ENCODE measurements at regions not wholly inside any gene's neighbourhood (a gene's known extent, or its start where the extent isn't known, plus 50 kb on each side); places are given as distances from the start of the nearest gene placed in this dataset.

DNA sequence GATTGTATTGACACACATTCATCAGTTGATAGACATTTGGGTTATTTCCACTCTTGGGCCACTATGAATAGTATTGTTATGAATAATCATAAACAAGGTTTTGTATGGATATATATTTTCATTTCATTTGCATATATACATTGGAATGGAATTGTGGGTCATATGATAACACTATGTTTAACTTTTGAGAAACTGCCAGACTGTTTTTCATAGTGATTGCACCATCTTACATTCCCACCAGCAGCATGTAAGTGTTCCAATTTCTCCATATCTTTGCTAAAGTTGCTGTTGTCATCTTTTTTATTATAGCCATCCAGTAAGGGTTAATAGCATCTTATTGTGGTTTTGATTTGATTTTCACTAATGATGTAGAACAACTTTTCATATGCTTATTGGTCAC is 198.5 kb upstream of the PPFIA2 start:
- TF ChIP-seq CTCF (IDR thresholded peaks at IDR 0.05; ENCODE audit: low read depth, low read length): no peak
- no peak for TF ChIP-seq EZH2phosphoT487 (IDR thresholded peaks at IDR 0.05; ENCODE audit: low read depth)
